ENCODE measurements at regions not wholly inside any gene's neighbourhood (a gene's known extent, or its start where the extent isn't known, plus 50 kb on each side); places are given as distances from the start of the nearest gene placed in this dataset.

- DNase-seq (ENCODE audit: low read depth) (no peak), FAIRE-seq (no peak)
- Histone ChIP-seq H3K36me3 (ENCODE audit: insufficient read depth, low read length) (no peaks in the 10 kb centered on the region), H3K4me1 (ENCODE audit: insufficient read depth, low read length) (peaks cover 33% of the 10 kb centered on the region), H3K79me2 (ENCODE audit: insufficient read depth, low read length) (no peaks in the 10 kb centered on the region), H3K27ac (ENCODE audit: low read depth, low read length) (peak overlapping the region; percentile 68), H3K9me3 (ENCODE audit: insufficient read depth, low read depth, low read length) (no peaks in the 10 kb centered on the region), H3K4me3 (ENCODE audit: insufficient read depth, low read depth, low read length) (no peak overlapping the region), H3K9ac (ENCODE audit: low read length) (no peak overlapping the region), H3K4me2 (ENCODE audit: low read length) (peak overlapping the region; percentile 65), H2AFZ (ENCODE audit: low read depth, low read length) (no peak overlapping the region), H4K20me1 (ENCODE audit: insufficient read depth, low read length) (no peaks in the 10 kb centered on the region), H3K27me3 (ENCODE audit: insufficient read depth, low read length) (no peaks in the 10 kb centered on the region)
- TF ChIP-seq CTCF (IDR thresholded peaks at IDR 0.05; ENCODE audit: insufficient read depth, low read depth, low read length) (no peak), EZH2 (IDR thresholded peaks at IDR 0.05; ENCODE audit: insufficient read depth, low read length) (no peak)
- H3K27ac Mint-ChIP-seq (ENCODE audit: unreplicated experiment) = peak overlapping the region; percentile 84
- no peaks in the 10 kb centered on the region for H3K36me3 Mint-ChIP-seq (ENCODE audit: low read depth, unreplicated experiment)
- peaks cover 33% of the 10 kb centered on the region for H3K4me1 Mint-ChIP-seq (ENCODE audit: low read depth, unreplicated experiment)
- no peaks in the 10 kb centered on the region for H3K9me3 Mint-ChIP-seq (ENCODE audit: unreplicated experiment)
- H3K27me3 Mint-ChIP-seq (ENCODE audit: low read depth, unreplicated experiment) = no peaks in the 10 kb centered on the region
- no peak overlapping the region for H3K4me3 Mint-ChIP-seq (ENCODE audit: unreplicated experiment)
Measured at GRCh38 chr3:170752571-170753155, 117.3 kb downstream of the RPL22L1 start.

DNA sequence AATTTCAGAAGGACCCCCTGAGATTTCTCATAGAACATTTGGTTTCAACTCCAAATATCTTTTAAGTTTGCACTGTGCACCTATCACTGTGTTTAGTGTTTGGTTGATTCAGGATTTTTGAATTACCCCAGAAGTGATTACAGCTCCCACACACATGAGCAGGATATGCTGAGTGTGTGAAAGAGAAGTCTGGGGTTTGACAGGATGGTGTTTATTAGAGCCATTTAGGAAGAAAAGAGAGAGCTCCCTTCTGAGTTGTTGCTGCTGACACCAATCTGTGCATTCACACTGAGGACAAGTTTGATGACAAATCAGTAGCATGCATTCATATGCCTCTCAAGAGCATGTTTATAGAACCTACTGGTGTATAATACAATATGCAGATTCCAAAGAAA, 118.1 kb downstream of the RPL22L1 start:
- no peaks in the 10 kb centered on the region for H3K27me3 ChIP-seq (ENCODE audit: insufficient read depth, low read length)
- H3K4me2 ChIP-seq (ENCODE audit: low read length) = peak overlapping the region; percentile 65
- H3K9me3 ChIP-seq (ENCODE audit: insufficient read depth, low read depth, low read length) = no peaks in the 10 kb centered on the region
- H3K27ac Mint-ChIP-seq (ENCODE audit: unreplicated experiment) = peak overlapping the region; percentile 84
- peaks cover 33% of the 10 kb centered on the region for H3K4me1 Mint-ChIP-seq (ENCODE audit: low read depth, unreplicated experiment)
- H3K79me2 ChIP-seq (ENCODE audit: insufficient read depth, low read length) = no peaks in the 10 kb centered on the region
- H3K36me3 ChIP-seq (ENCODE audit: insufficient read depth, low read length) = no peaks in the 10 kb centered on the region
- FAIRE-seq = peak; percentile 88
- H3K36me3 Mint-ChIP-seq (ENCODE audit: low read depth, unreplicated experiment) = no peaks in the 10 kb centered on the region
- H3K4me3 ChIP-seq (ENCODE audit: insufficient read depth, low read depth, low read length) = no peak overlapping the region
- no peak overlapping the region for H2AFZ ChIP-seq (ENCODE audit: low read depth, low read length)
- TF ChIP-seq CTCF (IDR thresholded peaks at IDR 0.05; ENCODE audit: insufficient read depth, low read depth, low read length) (no peak), EZH2 (IDR thresholded peaks at IDR 0.05; ENCODE audit: insufficient read depth, low read length) (no peak)
- no peaks in the 10 kb centered on the region for H4K20me1 ChIP-seq (ENCODE audit: insufficient read depth, low read length)
- no peaks in the 10 kb centered on the region for H3K9me3 Mint-ChIP-seq (ENCODE audit: unreplicated experiment)
- H3K27me3 Mint-ChIP-seq (ENCODE audit: low read depth, unreplicated experiment) = no peaks in the 10 kb centered on the region
- H3K4me1 ChIP-seq (ENCODE audit: insufficient read depth, low read length) = peaks cover 33% of the 10 kb centered on the region
- peak overlapping the region; percentile 68 for H3K27ac ChIP-seq (ENCODE audit: low read depth, low read length)
- H3K4me3 Mint-ChIP-seq (ENCODE audit: unreplicated experiment) = no peak overlapping the region
- DNase-seq (ENCODE audit: low read depth) = no peak
- H3K9ac ChIP-seq (ENCODE audit: low read length) = peak overlapping the region; percentile 16

DNA sequence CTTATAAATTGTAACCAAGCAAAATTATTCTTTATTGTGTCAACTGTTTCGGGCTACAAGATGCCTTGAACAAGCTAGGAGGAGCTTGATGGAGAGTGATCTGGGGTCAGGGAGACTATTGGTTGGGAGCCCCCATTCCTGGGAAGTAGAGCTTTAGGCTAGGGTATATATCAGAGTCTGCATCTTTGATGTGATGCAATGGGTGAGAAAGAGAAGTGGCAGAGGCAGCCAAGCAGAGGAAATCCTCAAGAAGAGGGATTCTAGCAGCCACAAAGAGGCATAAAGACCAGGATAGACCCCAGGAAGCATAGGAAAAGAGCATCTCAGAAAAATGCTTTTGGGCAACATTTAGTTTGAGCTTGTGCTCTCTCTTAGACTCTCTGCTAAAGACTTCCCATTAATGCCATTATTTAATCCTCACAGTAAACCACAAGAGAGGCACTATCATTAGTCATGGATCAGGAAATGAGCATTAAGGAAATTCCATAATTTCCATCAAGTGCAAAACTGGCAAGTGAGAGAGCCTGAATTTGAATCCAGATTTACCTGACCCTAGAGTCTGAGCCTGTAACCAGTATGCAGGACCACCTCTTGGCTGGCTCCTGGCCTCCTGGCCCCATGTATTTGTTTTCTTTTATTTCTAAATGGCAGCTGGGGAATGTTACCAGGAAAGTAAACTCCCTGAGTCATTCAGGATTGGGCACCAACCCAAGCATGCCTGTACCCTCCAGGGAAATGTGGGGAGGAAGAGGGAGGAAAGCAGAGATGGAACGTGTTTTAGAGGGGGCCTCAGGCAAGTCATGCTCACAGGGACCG, 118.7 kb downstream of the RPL22L1 start:
- no peak overlapping the region for H2AFZ ChIP-seq (ENCODE audit: low read depth, low read length)
- H3K79me2 ChIP-seq (ENCODE audit: insufficient read depth, low read length) = no peaks in the 10 kb centered on the region
- Mint-ChIP-seq H3K27me3 (ENCODE audit: low read depth, unreplicated experiment) (no peaks in the 10 kb centered on the region), H3K27ac (ENCODE audit: unreplicated experiment) (peak overlapping the region; percentile 84), H3K4me1 (ENCODE audit: low read depth, unreplicated experiment) (peaks cover 36% of the 10 kb centered on the region), H3K36me3 (ENCODE audit: low read depth, unreplicated experiment) (no peaks in the 10 kb centered on the region), H3K9me3 (ENCODE audit: unreplicated experiment) (no peaks in the 10 kb centered on the region), H3K4me3 (ENCODE audit: unreplicated experiment) (no peak overlapping the region)
- peak overlapping the region; percentile 16 for H3K9ac ChIP-seq (ENCODE audit: low read length)
- H3K4me2 ChIP-seq (ENCODE audit: low read length) = peak overlapping the region; percentile 65
- no peaks in the 10 kb centered on the region for H3K27me3 ChIP-seq (ENCODE audit: insufficient read depth, low read length)
- TF ChIP-seq CTCF (IDR thresholded peaks at IDR 0.05; ENCODE audit: insufficient read depth, low read depth, low read length) (no peak), EZH2 (IDR thresholded peaks at IDR 0.05; ENCODE audit: insufficient read depth, low read length) (no peak)
- no peaks in the 10 kb centered on the region for H4K20me1 ChIP-seq (ENCODE audit: insufficient read depth, low read length)
- no peak for FAIRE-seq
- H3K27ac ChIP-seq (ENCODE audit: low read depth, low read length) = peak overlapping the region; percentile 68
- H3K9me3 ChIP-seq (ENCODE audit: insufficient read depth, low read depth, low read length) = no peaks in the 10 kb centered on the region
- peak overlapping the region; percentile 13 for H3K4me3 ChIP-seq (ENCODE audit: insufficient read depth, low read depth, low read length)
- peaks cover 35% of the 10 kb centered on the region for H3K4me1 ChIP-seq (ENCODE audit: insufficient read depth, low read length)
- H3K36me3 ChIP-seq (ENCODE audit: insufficient read depth, low read length) = no peaks in the 10 kb centered on the region
- peak; percentile 86 for DNase-seq (ENCODE audit: low read depth)
